HG03571 (cell line): ENCODE measurements at regions not wholly inside any gene's neighbourhood (a gene's known extent, or its start where the extent isn't known, plus 50 kb on each side); places are given as distances from the start of the nearest gene placed in this dataset.
"Not testable (repeated sequence)": the region's sequence is repeated elsewhere in the genome, so short reads cannot be mapped to it uniquely, and the experiment has no call there.

ENCODE experiments used
- ATAC-seq: cut with Tn5 transposase; IDR thresholded peaks from one replicate; pipeline ENCODE4 v1.9.1; 2021; ENCODE audit not compliant: unreplicated experiment

- ATAC-seq, result no peak
These were observed 92.9 kb upstream of the SGCG start for GRCh38 chr13:23087880-23088279.

- ATAC-seq, result no peak
These were observed 82.4 kb upstream of the SGCG start for GRCh38 chr13:23098161-23098907.

- no peak for ATAC-seq
These were observed 75.7 kb upstream of the SGCG start for GRCh38 chr13:23105051-23105450.

GRCh38 chr13:23107665-23108064 is 73.1 kb upstream of the SGCG start:
- ATAC-seq, result no peak

- no peak for ATAC-seq
These were observed 61.6 kb upstream of the SGCG start for GRCh38 chr13:23119131-23119530.

- not testable (repeated sequence) for ATAC-seq
These were observed 53.2 kb upstream of the SGCG start for GRCh38 chr13:23127540-23127939.

GRCh38 chr13:23129331-23129730 is 51.4 kb upstream of the SGCG start:
- ATAC-seq, result no peak
